HPDE6-E6E7 (cell line): ENCODE measurements at regions not wholly inside any gene's neighbourhood (a gene's known extent, or its start where the extent isn't known, plus 50 kb on each side); places are given as distances from the start of the nearest gene placed in this dataset.

ENCODE experiments used
- DNase-seq: peaks from one replicate; pipeline ENCODE4 v3.0.0; 2011; ENCODE audit warnings: missing footprints; ENCODE audit errors: extremely low spot score

DNA sequence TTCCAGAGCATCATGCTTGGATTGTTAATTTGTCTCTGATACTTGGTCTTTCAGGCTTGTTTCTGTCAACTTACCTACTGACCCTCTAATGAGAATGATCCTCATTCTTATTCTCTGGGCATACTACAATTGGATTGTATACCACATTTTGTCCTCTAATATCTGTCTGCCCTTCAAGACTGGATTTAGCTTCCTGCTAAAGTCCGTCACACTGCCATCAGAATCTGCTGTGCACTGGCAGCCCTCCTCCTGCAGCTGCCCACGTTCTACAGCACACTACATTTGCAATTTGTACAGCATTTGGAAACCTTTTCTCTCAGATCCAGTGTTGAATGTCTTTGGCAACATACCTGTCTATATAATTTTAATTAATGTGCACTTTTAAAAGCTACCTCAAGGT lies 183.1 kb downstream of the ZNF330 start:
- no peak for DNase-seq

DNA sequence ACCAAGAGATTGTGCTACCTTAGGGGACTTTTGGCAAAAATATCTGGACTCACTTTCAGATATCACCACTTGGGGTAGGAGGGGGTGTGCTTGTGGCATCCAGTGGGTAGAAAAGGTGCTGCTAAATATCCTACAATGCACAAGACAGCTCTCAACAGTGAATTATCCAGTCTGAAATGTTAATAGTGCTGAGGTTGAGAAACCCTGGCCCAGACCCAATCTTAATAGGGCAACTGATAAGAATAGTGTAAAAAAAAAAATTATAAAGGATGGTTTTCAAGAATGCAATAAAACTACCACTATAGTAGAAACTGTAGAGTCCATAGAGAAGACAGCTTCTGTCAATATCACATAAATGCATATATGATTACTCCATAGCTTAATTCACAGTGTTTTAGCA lies 185.5 kb downstream of the ZNF330 start:
- DNase-seq, result no peak

DNA sequence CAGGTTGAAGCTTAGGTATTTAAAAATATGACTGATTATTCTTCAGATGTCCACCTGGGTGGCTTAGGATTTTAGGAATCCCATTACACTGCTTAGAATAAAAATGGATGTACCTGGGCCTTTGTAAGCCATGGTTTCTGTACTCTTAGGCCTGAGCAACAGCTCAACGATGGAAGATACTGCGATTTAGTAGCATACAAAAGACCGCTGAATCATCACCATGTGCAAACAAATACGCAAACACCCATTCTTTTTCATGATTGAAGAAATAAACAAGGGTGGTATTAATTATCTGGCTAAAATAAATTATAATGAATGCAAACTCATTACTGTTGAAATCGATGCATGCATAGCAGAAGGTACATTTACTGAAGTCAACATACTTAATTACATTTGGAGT lies 188.9 kb downstream of the ZNF330 start:
- no peak for DNase-seq

DNA sequence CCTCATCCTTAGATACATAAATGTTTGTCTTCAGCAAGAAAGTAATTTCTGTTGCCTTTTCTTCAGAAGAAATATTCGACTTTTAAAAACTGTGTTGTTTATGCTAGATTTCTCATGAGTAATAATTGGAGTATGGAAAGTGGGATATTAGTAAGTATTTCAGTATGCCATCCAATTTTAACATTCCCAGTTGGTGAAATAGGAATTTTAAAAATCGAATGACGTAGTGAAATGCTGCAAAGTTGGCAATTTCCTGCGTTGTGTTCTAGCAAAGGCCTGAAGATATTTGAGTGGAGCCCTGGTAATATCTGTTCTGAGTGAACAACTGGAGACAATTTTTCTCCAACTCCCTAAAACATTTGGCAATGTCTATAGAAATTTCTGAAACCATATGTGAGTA lies 190.1 kb downstream of the ZNF330 start:
- DNase-seq, result no peak

DNA sequence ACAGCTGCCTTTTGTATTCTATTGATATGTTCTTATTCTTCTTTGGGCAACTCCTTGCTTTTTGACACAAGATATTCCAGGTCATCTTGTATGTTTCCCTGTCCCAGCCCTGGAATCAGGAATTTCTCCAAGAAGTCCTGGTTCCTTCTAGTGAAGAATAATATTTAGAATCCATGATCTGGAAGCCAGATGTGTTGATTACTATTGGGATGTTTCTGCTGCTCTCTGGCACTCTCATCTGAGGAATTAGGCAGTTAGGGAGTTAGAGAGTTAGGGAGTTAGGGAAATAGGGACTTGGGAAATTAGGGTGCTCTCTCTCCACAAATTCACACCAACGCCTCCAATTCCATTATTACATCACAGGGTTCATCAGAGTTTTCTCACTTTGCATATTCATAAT lies 191.2 kb downstream of the ZNF330 start:
- no peak for DNase-seq

DNA sequence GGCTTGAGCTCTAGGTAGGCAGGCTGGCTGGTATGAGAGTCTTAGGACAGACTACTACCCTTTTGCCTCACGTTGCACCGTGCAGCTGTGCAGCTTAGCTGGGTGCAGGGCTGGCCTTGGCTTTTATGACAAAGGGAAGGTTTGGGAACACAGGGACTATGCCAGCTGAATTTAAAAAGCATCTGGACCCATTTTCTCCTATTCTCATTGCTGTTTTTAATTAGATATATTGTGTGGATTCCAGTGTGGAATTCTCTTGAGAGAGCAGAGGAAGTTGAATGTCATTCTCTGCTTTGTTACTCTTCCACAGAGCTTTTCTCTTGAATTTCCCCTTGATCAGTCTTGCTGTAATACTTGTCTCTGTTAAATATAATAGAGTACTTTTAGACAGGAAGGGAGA lies 192.7 kb downstream of the ZNF330 start:
- no peak for DNase-seq

DNA sequence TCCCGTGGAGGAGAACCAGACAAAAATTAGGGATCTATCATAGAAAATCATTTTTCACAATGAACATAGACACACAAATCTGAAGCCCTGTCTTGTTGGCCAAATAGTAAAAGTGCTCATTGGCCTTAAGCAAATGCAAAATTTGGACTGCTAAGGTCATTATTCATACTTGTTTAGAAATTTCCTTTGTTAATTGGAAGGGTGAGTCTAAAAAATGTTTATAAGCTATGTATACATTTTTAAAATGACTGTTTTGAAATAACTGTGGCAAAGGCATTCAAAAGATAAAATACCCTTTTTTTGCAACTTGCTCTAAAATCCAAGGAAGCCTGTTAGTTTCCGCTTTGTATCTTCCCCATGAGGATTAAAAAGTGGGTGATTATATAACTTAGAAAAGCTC lies 195.0 kb downstream of the ZNF330 start:
- no peak for DNase-seq

DNA sequence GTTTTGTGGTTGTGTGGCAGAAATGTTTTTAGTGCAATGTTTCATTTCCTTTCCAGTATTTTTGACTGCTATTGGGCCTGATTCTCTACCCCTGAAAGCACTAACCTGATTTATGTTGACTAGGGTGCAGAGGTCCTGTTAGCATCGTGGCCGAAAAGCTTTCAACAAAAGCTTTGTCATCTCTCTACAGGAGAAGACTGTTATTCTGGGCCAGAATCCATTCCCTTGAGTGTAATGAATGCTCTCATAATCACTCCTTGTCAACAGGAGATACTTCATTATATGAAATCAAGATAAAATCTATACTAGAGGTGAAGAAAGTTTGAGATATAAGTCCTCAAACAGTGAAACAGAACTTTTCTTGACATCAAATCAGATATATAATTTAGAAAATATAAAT lies 195.5 kb downstream of the ZNF330 start:
- no peak for DNase-seq

DNA sequence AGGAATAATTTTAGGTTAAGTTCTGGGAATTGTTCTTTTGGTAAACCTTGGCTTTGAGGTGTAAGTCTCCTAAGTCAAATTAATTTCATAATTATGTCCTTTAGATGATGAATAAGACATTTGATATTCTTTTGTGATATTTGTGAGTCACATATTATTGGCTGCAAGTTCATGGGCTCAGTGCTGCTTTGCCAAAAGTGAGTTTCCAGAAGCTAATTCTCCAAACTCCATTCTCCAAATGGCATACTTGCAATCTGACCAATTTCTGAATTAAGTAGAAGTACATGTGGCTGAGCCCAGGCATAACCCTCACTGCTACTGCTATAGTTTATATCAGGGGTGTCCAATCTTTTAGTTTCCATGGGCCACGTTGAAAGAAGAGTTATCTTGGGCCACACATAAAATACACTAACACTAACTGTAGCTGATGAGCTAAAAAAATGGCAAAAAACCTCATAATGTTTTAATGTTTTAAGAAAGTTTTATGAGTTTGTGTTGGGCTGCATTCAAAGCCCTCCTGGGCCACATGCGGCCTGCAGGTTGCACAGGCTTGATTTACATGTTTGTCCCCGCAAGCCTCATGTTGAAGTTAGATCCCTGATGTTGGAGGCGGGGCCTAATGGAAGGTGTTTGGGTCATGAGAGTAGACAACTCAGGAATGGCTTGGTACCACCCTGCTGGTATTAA lies 196.1 kb downstream of the ZNF330 start:
- no peak for DNase-seq

DNA sequence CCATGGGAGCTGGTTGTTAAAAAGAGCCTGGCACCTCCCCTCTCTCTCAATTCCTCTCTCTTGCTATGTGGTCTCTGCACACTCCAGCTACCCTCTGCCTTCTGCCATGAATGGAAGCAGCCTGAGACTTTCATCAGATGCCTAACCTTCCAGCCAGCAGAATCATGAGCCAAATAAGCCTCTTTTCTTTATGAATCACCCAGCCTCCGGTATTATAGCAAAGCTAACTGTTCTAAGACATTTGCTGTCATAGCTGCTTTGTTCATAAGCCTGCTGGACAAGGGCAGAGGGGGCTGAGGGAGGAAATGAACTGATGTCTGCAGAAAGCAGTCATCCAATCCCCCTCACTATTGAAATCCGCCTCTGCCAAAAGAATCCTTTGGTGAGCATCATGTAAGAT lies 196.7 kb downstream of the ZNF330 start:
- DNase-seq, result no peak

DNA sequence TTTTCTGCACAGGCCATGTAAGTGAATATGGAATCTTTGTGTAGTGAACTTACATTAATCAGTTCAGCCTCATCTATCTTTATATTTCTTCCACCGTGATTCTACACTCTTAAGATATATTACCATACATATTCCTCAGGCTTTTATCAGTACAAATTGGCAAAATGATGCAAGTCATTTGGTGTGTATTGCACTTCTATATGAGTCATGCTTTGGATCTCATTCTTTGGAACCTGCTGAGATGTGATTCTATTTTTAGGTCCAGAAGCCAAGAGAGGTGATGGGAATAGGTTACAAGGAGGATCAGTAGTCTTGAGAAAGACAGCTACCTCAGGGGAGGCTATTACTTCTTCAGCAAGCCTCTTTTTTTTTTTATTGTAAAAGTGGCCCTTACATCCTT lies 204.4 kb downstream of the ZNF330 start:
- no peak for DNase-seq

DNA sequence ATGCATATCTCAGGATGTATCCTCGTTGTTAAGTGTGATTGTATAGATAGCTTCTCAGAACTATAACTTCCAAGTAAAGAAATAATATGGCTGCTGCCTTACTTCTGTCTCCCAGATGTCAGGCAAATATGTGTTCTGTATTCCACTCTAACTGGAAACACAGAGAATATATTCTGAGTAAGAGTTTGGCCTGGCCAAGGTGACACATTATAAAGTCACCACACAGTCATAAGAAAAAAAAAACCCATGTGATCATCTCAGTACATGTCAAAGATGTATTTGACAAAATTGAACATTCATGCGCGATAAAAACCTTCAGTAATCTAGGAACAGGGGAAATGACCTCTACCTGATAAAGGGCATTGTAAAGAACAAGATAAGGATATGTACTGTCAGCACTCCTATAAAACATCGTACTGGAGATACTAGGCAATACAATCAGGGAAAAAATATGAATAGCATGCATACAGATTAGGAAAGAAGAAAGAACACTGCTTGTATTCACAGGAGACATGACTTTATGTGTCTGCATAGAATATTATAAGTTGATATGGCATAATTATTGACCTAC lies 207.1 kb downstream of the ZNF330 start:
- DNase-seq, result no peak

DNA sequence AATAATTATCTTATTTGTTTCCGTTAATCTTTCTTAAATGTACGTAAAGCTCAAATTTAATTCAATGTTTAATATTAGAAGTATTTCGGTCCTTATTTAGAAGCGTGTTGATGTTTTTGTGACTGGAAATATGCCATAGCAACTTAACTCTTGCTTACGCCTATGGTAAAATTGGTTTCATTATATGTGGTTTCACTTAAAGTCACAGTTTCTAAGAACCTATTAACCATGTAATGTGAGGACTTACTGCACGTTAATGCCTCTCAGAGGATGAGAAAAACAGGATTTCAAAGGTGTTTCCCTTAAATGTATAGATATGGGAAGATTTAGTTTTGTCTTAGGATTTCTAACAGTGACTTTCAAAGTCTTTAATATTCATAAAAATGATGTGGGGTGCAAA lies 206.4 kb upstream of the IL15 start:
- no peak for DNase-seq

DNA sequence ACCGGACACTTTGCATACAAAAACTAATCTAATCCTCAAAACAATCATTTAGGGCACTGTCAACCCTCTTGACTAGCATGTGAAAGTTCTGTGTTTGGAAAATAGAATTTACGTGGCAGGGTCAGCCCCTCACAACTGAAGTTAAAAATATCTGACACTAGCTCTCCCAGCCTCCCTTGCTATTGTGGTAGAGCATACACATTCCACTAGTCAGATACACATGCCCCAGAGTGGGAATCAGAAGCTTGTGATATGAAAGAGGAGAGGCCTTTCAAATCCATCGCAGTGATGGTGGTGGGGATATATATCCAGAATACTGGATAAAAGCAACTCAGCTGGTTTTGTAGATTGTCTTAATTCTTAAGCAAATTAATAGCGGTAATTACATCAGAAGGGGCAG lies 205.7 kb upstream of the IL15 start:
- DNase-seq, result no peak

DNA sequence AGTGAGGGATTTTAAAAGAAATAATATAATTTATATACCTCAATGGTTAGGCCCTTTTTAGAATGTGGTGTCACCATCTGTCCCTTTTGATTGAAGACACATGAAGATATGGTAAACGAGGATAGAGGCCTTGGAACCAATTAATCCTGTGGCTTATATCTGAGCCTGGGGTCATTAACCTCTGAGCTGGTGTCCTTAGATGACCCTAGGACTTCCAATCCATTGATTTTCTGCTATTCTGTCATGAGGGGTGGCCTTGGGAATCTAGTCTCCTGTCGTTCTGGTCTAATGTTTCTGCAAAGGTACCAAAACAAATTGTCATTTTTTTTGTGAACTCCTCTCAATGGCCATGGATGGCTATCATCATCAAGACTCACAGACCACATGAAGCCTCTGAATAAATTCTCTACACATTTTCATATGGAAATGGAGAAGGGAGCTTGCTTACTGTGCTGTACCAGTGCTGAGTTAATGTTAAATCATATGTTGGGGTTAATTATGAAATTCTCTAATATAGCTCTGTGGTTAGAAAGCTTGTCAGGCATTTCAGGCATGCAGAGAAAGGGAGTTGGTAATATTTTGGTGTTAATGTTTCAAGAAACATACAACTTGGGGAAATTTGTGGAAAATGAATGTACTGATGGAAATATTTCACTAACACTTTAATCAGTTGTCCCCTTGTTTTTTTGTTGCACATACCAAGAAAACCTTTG lies 204.2 kb upstream of the IL15 start:
- no peak for DNase-seq

DNA sequence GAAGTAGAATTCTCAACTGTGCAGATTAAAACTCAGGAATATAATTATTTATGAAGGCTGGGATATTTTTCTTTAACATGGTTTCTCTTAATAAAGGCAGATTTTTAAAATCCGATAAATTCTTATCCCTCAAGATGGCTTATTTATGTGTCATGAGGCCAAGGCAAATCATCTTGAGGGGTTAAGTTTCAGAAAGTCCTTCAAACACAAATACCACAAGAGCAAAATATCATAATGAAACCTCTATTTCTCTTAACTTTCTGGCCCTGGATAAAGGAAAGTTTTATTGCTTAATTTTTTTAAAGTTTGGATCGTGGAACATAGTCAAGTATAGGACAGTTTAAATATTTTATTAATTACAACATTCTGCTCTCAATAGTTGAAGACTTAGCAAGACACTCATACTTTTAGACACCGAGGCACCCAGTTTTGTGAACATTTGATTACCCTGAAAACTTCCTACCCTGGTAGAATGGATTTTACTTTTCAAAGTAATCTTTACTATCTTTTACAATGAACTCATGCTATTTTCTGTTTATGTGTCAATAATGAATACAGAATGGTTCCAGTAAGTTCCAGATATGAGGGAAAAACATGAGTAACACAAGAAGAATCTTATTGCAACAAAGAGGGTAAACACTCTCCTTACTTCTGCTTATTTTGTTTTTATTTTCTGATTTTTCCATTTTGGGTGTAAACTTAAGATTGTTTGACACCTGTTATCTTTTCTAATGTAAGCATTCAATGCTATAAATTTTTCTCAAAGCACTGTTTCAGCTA lies 200.7 kb upstream of the IL15 start:
- no peak for DNase-seq

DNA sequence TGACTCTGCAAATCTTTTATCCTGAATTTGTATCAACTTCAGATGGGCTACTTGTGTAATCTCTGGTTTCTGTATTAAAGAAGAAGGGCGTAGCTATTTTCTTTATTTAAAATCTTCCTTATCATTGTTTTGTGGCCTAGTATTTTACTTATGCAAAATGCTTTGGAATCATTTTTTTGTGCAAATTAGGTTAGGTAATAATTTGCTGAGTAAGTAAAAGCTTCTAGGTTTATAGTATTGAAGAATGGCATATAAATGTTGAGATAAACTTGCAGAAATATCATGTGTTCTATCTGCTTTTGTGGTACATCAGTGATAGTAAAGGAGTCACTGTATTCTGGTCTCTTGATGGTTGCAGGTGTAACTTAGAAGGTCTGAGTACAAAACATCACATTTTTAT lies 197.2 kb upstream of the IL15 start:
- no peak for DNase-seq

DNA sequence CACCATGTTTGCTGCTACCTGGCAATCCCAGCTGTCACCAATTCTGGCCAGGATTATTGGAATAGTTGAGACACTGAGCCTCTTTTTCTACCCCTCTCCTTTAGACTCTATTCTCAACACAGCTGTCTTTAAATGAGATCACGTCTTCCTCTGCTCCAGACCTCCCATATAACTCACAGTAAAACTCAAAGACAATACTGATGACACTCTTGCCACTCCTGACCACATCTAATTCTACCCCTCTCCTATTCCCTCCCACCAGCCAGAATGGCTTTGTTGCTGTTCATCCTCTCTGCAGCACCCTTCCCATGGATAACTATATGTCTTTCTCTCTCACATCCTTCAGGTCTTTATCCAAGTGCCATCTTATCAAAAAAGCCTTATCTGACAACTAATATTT lies 188.6 kb upstream of the IL15 start:
- no peak for DNase-seq

DNA sequence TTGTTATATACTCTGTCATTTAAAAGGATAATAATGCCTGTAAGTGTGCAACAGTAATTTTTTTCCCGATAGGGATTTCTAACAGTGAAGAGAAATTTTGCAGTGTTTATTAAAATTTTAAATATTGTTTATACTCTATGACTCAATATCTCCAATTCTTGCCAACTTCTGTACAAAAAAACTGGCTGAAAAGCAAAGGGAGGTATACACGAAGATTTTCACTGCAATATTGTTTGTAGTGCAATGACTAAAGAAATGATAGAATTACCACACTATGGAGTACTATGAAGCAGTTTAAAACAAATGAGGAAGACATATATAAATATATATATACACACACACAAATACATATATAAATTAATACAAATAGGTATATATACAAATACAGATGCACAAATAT lies 187.9 kb upstream of the IL15 start:
- DNase-seq, result no peak

DNA sequence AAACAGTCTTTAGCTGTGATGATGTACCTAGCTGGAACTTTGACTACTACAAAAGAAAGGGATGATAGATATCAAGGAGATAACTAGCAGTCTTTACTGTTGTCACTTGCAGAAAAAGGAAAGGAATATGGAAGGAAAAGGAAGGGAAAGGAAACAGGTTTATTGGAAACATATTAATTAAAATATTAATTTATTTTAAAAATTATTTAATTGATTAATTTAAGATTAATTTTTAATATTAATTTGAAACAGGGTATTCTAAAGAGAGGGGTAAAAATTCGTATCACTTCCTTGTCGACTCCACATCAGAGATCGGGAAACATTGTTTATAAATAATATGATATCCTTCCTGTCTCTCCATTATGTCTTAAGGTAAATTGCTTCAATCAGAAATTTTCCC lies 186.5 kb upstream of the IL15 start:
- no peak for DNase-seq

DNA sequence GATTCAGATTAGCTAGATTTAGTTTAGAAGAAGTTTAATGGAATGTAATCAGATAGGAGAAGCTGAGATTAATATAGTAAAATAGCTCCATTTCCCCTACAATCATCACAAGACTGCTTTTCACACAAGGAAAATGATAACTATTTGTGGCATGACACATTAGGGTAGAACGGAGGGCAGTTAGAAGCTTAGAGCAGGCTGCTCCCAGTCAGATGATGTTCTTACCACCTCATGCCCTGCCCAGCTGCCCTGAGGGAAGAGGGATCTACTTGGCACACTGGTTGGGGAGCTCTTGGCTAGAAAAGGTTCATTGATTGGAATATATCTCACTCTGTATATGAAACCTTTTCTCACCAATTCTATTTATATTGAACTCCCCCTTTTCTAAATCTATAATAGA lies 180.7 kb upstream of the IL15 start:
- peak; percentile 42 for DNase-seq

DNA sequence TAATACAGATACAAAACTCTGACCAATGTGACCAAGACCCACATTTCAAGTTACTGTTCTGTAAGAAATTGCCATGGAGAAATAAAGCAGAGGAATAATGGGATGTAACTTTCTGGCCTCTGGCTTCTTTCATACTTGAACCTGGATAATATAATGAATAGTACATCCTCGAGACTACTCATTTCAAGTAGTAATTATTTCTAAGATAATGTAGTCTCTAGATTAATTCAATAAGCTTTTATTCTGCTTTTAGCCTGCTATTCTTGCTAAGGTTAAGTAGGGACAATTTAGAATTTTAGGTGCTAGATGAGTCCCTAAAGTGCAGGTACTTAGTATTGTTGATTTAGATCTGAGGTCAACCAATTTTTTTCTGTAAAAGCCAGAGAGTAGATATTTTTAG lies 178.7 kb upstream of the IL15 start:
- no peak for DNase-seq

DNA sequence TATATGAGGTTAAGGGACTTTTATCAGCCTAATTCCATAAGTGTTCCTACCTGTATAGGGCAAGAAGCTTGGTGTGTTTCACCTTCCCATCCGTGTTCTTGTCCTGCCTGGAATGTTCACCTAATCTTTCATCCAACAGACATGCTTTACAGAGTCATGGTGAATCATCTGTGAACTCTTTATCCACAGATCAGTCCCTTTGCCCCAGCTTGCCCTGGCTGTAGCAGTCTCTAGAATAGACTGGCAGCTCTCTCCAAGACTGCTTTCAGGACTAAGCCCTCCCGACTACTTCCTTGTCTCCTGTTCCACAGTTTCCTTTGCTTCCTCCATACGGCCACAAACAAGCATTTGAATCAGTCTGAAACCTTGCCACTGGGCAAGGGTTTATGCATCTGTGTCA lies 177.9 kb upstream of the IL15 start:
- DNase-seq, result peak; percentile 78
